Liver (tissue), 8 donors: ENCODE measurements at regions not wholly inside any gene's neighbourhood (a gene's known extent, or its start where the extent isn't known, plus 50 kb on each side); places are given as distances from the start of the nearest gene placed in this dataset.

Experiments used
- DNase-seq: peaks from one replicate; pipeline ENCODE4 v3.0.0-alpha.2; 2017; ENCODE audit warnings: low spot score
- H3K27ac ChIP-seq, 2 donors: one replicate each; pipeline ENCODE4 v1.7.0; 2013; ENCODE audit warnings: inconsistent platforms in 2 of 2, low read length in 2 of 2, control low read depth in 1 of 2, low read depth in 1 of 2, mild to moderate bottlenecking in 1 of 2
- H3K27me3 ChIP-seq, 4 donors: one replicate each; pipeline versions ENCODE4 v1.6.1 to v1.7.0; 2013; ENCODE audit warnings: low read length in 3 of 4, inconsistent platforms in 1 of 4, mild to moderate bottlenecking in 1 of 4, moderate library complexity in 1 of 4; ENCODE audit not compliant: control insufficient read depth in 4 of 4, insufficient read depth in 4 of 4
- H3K36me3 ChIP-seq, 4 donors: one replicate each; pipeline versions ENCODE4 v1.6.1 to v1.7.0; 2013; ENCODE audit warnings: low read length in 3 of 4, mild to moderate bottlenecking in 3 of 4, low read depth in 1 of 4, moderate library complexity in 1 of 4; ENCODE audit not compliant: control insufficient read depth in 4 of 4, insufficient read depth in 3 of 4
- H3K4me1 ChIP-seq, 4 donors: one replicate each; pipeline versions ENCODE4 v1.6.1 to v1.7.0; 2013; ENCODE audit warnings: low read length in 3 of 4, mild to moderate bottlenecking in 3 of 4, moderate library complexity in 1 of 4; ENCODE audit not compliant: control insufficient read depth in 4 of 4, insufficient read depth in 4 of 4
- H3K4me3 ChIP-seq, 3 donors: one replicate each; pipeline versions ENCODE4 v1.6.1 to v1.7.0; 2013; ENCODE audit warnings: low read length in 3 of 3, control low read depth in 1 of 3, low read depth in 1 of 3, mild to moderate bottlenecking in 1 of 3
- H3K9ac ChIP-seq, 2 donors: one replicate each; pipeline ENCODE4 v1.7.0; 2013; ENCODE audit warnings: low read length in 2 of 2, mild to moderate bottlenecking in 2 of 2, moderate library complexity in 2 of 2, control low read depth in 1 of 2, low read depth in 1 of 2
- H3K9me3 ChIP-seq, 4 donors: one replicate each; pipeline versions ENCODE4 v1.6.1 to v1.7.0; 2013; ENCODE audit warnings: low read length in 3 of 4; ENCODE audit not compliant: control insufficient read depth in 4 of 4
- CTCF ChIP-seq: fragments of 150-350 bp; IDR thresholded peaks from 2 replicates; pipeline ENCODE4 v1.5.1; 2017; ENCODE audit warnings: improper control_type of control experiment, low read depth, low read length; ENCODE audit not compliant: missing input control
- FOXA1 ChIP-seq: IDR thresholded peaks from 2 replicates; pipeline ENCODE4 v1.6.1; 2016; ENCODE audit warnings: antibody characterized with exemption
- FOXA2 ChIP-seq: IDR thresholded peaks from 2 replicates; pipeline ENCODE4 v1.6.1; 2016; ENCODE audit warnings: antibody characterized with exemption
- HNF4A ChIP-seq, 2 donors: conservative IDR thresholded peaks; 2 replicates each; pipeline ENCODE4 v1.6.1; 2016; ENCODE audit warnings: antibody characterized with exemption in 2 of 2, mild to moderate bottlenecking in 2 of 2
- JUND ChIP-seq, 2 donors: IDR thresholded peaks; 2 replicates each; pipeline ENCODE4 v1.6.1; 2016; ENCODE audit warnings: antibody characterized with exemption in 2 of 2
- RAD21 ChIP-seq, 2 donors: IDR thresholded peaks; 2 replicates each; pipeline ENCODE4 v1.6.1; 2016; ENCODE audit warnings: antibody characterized with exemption in 2 of 2, mild to moderate bottlenecking in 2 of 2
- REST ChIP-seq: IDR thresholded peaks from 2 replicates; pipeline ENCODE4 v1.6.1; 2016; ENCODE audit warnings: antibody characterized with exemption, mild to moderate bottlenecking
- WGBS: extraction: QIAGEN DNeasy Blood & Tissue Kit; methylation state at CpG from one replicate; pipeline ENCODE4 v1.1.7; 2013; 5-methylcytosine and 5-hydroxymethylcytosine counted together
- donor health status: healthy.
- donor health status: healthy.
- donor health status: healthy.
- donor health status: healthy.
- donor health status: healthy.

- peak overlapping the region in 1 of 2 donors; percentile 8 for H3K27ac ChIP-seq
- no peak for TF ChIP-seq REST
- TF ChIP-seq CTCF, result peak; percentile 56
- TF ChIP-seq RAD21 (IDR thresholded peaks at IDR 0.05), result peak; percentile 76 to 83
- peaks cover 0 to 2% (median 0%) of the 10 kb centered on the region in 4 donors for H3K4me1 ChIP-seq
- WGBS, result 17% methylated on average over 3 of the region's 3 CpGs
- H3K4me3 ChIP-seq, result no peak overlapping the region
- H3K9me3 ChIP-seq, result no peaks in the 10 kb centered on the region
- no peak for DNase-seq
- no peaks in the 10 kb centered on the region for H3K36me3 ChIP-seq
- peaks cover 0 to 5% (median 2%) of the 10 kb centered on the region in 4 donors for H3K27me3 ChIP-seq
- no peak overlapping the region for H3K9ac ChIP-seq
Measured at GRCh38 chr4:174156239-174156826, 127.1 kb downstream of the FBXO8 start.

GRCh38 chr4:174154215-174154854 lies 129.1 kb downstream of the FBXO8 start:
- H3K9ac ChIP-seq, result no peak overlapping the region
- no peak for DNase-seq
- no peaks in the 10 kb centered on the region for H3K36me3 ChIP-seq
- no peak overlapping the region for H3K27ac ChIP-seq
- WGBS, result 39% methylated on average over 5 of the region's 5 CpGs
- H3K4me3 ChIP-seq, result no peak overlapping the region
- peaks cover 0 to 5% (median 2%) of the 10 kb centered on the region in 4 donors for H3K27me3 ChIP-seq
- no peaks in the 10 kb centered on the region for H3K9me3 ChIP-seq
- H3K4me1 ChIP-seq, result peaks cover 0 to 2% (median 0%) of the 10 kb centered on the region in 4 donors
- TF ChIP-seq FOXA2 (no peak), JUND (IDR thresholded peaks at IDR 0.05) (peak; percentile 16 to 48), FOXA1 (no peak)

- no peak overlapping the region for H3K9ac ChIP-seq
- H3K4me1 ChIP-seq, result peaks cover 0 to 2% (median 0%) of the 10 kb centered on the region in 4 donors
- TF ChIP-seq HNF4A (conservative IDR thresholded peaks at IDR 0.05), result no peak
- peaks cover 0 to 5% (median 2%) of the 10 kb centered on the region in 4 donors for H3K27me3 ChIP-seq
- 47% methylated on average over 2 of the region's 2 CpGs for WGBS
- H3K36me3 ChIP-seq, result no peaks in the 10 kb centered on the region
- no peaks in the 10 kb centered on the region for H3K9me3 ChIP-seq
- H3K27ac ChIP-seq, result peak overlapping the region in 1 of 2 donors; percentile 41
- DNase-seq, result no peak
- no peak overlapping the region for H3K4me3 ChIP-seq
Measured at GRCh38 chr4:174152717-174153466, 130.6 kb downstream of the FBXO8 start.
